Ishikawa (cell line): ENCODE measurements at regions not wholly inside any gene's neighbourhood (a gene's known extent, or its start where the extent isn't known, plus 50 kb on each side); places are given as distances from the start of the nearest gene placed in this dataset.

Experiments used
- CREB1 ChIP-seq: IDR thresholded peaks from 2 replicates; pipeline ENCODE4 v1.6.1; 2012; ENCODE audit warnings: low read depth
- NFIC ChIP-seq: IDR thresholded peaks from 2 replicates; pipeline ENCODE4 v1.6.1; 2012
- RAD21 ChIP-seq: IDR thresholded peaks from 2 replicates; pipeline ENCODE4 v1.6.1; 2012; ENCODE audit warnings: low read depth
- TAF1 ChIP-seq: IDR thresholded peaks from 2 replicates; pipeline ENCODE4 v1.6.1; 2012; ENCODE audit warnings: low read depth, mild to moderate bottlenecking
- USF1 ChIP-seq: IDR thresholded peaks from 2 replicates; pipeline ENCODE4 v1.6.1; 2012
- YY1 ChIP-seq: IDR thresholded peaks from 2 replicates; pipeline ENCODE4 v1.6.1; 2012; ENCODE audit warnings: low read depth
- ZBTB7A ChIP-seq: IDR thresholded peaks from 2 replicates; pipeline ENCODE4 v1.6.1; 2012; ENCODE audit warnings: low read depth
- TF ChIP-seq, protein P1 (sequence below): IDR thresholded peaks from 2 replicates; pipeline ENCODE4 v1.6.1; 2012; ENCODE audit warnings: low read depth, mild to moderate bottlenecking
- TF ChIP-seq, protein P2 (sequence below): IDR thresholded peaks from 2 replicates; pipeline ENCODE4 v1.6.1; 2012

- TF ChIP-seq CREB1 = no peak
- TF ChIP-seq TAF1 = no peak
- no peak for TF ChIP-seq ZBTB7A
- TF ChIP-seq YY1 = no peak
- TF ChIP-seq, protein P1, sequence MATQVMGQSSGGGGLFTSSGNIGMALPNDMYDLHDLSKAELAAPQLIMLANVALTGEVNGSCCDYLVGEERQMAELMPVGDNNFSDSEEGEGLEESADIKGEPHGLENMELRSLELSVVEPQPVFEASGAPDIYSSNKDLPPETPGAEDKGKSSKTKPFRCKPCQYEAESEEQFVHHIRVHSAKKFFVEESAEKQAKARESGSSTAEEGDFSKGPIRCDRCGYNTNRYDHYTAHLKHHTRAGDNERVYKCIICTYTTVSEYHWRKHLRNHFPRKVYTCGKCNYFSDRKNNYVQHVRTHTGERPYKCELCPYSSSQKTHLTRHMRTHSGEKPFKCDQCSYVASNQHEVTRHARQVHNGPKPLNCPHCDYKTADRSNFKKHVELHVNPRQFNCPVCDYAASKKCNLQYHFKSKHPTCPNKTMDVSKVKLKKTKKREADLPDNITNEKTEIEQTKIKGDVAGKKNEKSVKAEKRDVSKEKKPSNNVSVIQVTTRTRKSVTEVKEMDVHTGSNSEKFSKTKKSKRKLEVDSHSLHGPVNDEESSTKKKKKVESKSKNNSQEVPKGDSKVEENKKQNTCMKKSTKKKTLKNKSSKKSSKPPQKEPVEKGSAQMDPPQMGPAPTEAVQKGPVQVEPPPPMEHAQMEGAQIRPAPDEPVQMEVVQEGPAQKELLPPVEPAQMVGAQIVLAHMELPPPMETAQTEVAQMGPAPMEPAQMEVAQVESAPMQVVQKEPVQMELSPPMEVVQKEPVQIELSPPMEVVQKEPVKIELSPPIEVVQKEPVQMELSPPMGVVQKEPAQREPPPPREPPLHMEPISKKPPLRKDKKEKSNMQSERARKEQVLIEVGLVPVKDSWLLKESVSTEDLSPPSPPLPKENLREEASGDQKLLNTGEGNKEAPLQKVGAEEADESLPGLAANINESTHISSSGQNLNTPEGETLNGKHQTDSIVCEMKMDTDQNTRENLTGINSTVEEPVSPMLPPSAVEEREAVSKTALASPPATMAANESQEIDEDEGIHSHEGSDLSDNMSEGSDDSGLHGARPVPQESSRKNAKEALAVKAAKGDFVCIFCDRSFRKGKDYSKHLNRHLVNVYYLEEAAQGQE = no peak
- TF ChIP-seq, protein P2, sequence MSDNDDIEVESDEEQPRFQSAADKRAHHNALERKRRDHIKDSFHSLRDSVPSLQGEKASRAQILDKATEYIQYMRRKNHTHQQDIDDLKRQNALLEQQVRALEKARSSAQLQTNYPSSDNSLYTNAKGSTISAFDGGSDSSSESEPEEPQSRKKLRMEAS = no peak
- TF ChIP-seq USF1 = no peak
- no peak for TF ChIP-seq NFIC
- TF ChIP-seq RAD21 = no peak
These were observed 351.1 kb downstream of the TFEC start for GRCh38 chr7:115679423-115679822.
